ENCODE measurements at regions not wholly inside any gene's neighbourhood (a gene's known extent, or its start where the extent isn't known, plus 50 kb on each side); places are given as distances from the start of the nearest gene placed in this dataset.

GRCh38 chr15:98452238-98452637 is 196.1 kb upstream of the IGF1R start:
- dilution Hi-C loops (cut with MboI; ENCODE audit: extremely low pct_ligation_motif_present, low sequenced_read_pairs) (no loop called here), intact Hi-C loops (cut with micrococcal nuclease) (no loop called here)
- FAIRE-seq (no peak), DNase-seq (ENCODE audit: low read depth, low spot score) (no peak)
- no peak overlapping the region for H3K4me2 ChIP-seq (ENCODE audit: insufficient read depth, low read length)
- no peak overlapping the region for H3K27ac ChIP-seq (ENCODE audit: insufficient read depth, low read depth, low read length)
- no peaks in the 10 kb centered on the region for H3K4me1 ChIP-seq (ENCODE audit: control insufficient read depth, extremely low read depth, insufficient read depth, low read length)
- H3K4me3 ChIP-seq (replicated peaks in 1 of 3; ENCODE audit: insufficient read depth in 1 of 3, low read depth in 1 of 3, low read length in 3 of 3): no peak overlapping the region
- CTCF ChIA-PET: no interaction called here
- POLR2A ChIA-PET: no interaction called here
- no TSS peak for BruUV-seq (replicated peaks)
- no peaks in the 10 kb centered on the region for H3K27me3 ChIP-seq (ENCODE audit: control insufficient read depth in 2 of 2, insufficient read depth in 2 of 2, low read length in 2 of 2)
- TF ChIP-seq POLR2A (IDR thresholded peaks at IDR 0.05; ENCODE audit: low read depth, low read length): no peak
- TF ChIP-seq FOS (IDR thresholded peaks at IDR 0.05; ENCODE audit: borderline replicate concordance, insufficient read depth, low read length): no peak
- no peak for TF ChIP-seq POLR2AphosphoS5 (IDR thresholded peaks at IDR 0.05; ENCODE audit: insufficient read depth, low read depth, low read length)
- no peak for TF ChIP-seq GATA2 (IDR thresholded peaks at IDR 0.05; ENCODE audit: insufficient read depth, insufficient read length, low read depth, low read length)
- TF ChIP-seq MYC (IDR thresholded peaks at IDR 0.05; ENCODE audit: low read depth, low read length): no peak
- no peak for TF ChIP-seq EZH2 (IDR thresholded peaks at IDR 0.05; ENCODE audit: borderline replicate concordance, low read depth, low read length, severe bottlenecking)
- no peak for TF ChIP-seq MAX (IDR thresholded peaks at IDR 0.05; ENCODE audit: insufficient read depth, insufficient read length)
- TF ChIP-seq JUN (IDR thresholded peaks at IDR 0.05; ENCODE audit: borderline replicate concordance, insufficient read depth, insufficient read length, low read depth): no peak
- H3K36me3 ChIP-seq (ENCODE audit: control insufficient read depth in 2 of 2, extremely low read depth in 1 of 2, insufficient read depth in 2 of 2, low read length in 2 of 2): no peaks in the 10 kb centered on the region
- H3K9me3 ChIP-seq (replicated peaks; ENCODE audit: control insufficient read depth, insufficient read depth, low read length): no peaks in the 10 kb centered on the region
- no peak overlapping the region for H2AFZ ChIP-seq (ENCODE audit: low read depth, low read length)
- no peaks in the 10 kb centered on the region for H3K9me1 ChIP-seq (replicated peaks; ENCODE audit: control insufficient read depth, extremely low read depth, insufficient read depth, low read length)
- no peaks in the 10 kb centered on the region for H4K20me1 ChIP-seq (replicated peaks; ENCODE audit: control insufficient read depth, extremely low read depth, insufficient read depth, low read length)
- H3K79me2 ChIP-seq (ENCODE audit: control insufficient read depth, insufficient read depth, low read length): no peaks in the 10 kb centered on the region
- no peak overlapping the region for H3K9ac ChIP-seq (replicated peaks; ENCODE audit: extremely low read depth, insufficient read depth, low read length)

DNA sequence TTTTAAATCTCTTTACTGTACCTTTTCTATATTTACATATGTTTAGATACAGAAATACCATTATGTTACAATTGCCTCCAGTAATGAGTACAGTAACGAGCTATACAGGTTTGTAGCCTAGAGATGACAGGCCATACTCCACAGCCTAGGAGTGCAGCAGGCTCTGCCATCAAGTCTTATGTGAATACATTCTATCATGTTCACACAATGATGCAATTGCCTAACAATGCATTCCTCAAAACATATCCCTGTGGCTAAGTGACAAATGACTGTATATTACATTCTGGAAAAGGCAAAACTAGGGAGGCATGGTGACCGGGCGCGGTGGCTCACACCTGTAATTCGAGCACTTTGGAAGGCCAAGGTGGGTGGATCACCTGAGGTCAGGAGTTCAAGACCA is 192.4 kb upstream of the IGF1R start:
- Histone ChIP-seq H3K9me3 (replicated peaks; ENCODE audit: control insufficient read depth, insufficient read depth, low read length) (no peaks in the 10 kb centered on the region), H3K4me2 (ENCODE audit: insufficient read depth, low read length) (no peak overlapping the region), H3K36me3 (ENCODE audit: control insufficient read depth in 2 of 2, extremely low read depth in 1 of 2, insufficient read depth in 2 of 2, low read length in 2 of 2) (no peaks in the 10 kb centered on the region), H3K4me3 (replicated peaks in 1 of 3; ENCODE audit: insufficient read depth in 1 of 3, low read depth in 1 of 3, low read length in 3 of 3) (no peak overlapping the region), H3K9me1 (replicated peaks; ENCODE audit: control insufficient read depth, extremely low read depth, insufficient read depth, low read length) (no peaks in the 10 kb centered on the region), H4K20me1 (replicated peaks; ENCODE audit: control insufficient read depth, extremely low read depth, insufficient read depth, low read length) (no peaks in the 10 kb centered on the region), H3K9ac (replicated peaks; ENCODE audit: extremely low read depth, insufficient read depth, low read length) (no peak overlapping the region), H2AFZ (ENCODE audit: low read depth, low read length) (no peak overlapping the region), H3K27me3 (ENCODE audit: control insufficient read depth in 2 of 2, insufficient read depth in 2 of 2, low read length in 2 of 2) (no peaks in the 10 kb centered on the region), H3K4me1 (ENCODE audit: control insufficient read depth, extremely low read depth, insufficient read depth, low read length) (no peaks in the 10 kb centered on the region), H3K79me2 (ENCODE audit: control insufficient read depth, insufficient read depth, low read length) (no peaks in the 10 kb centered on the region), H3K27ac (ENCODE audit: insufficient read depth, low read depth, low read length) (no peak overlapping the region)
- ChIA-PET CTCF (interaction anchor here (1.3 to 1.4 kb wide), 2 partner anchors 144 to 620 kb away, joined by 3 to 4 read pairs; no protein-coding TSS in a partner anchor), POLR2A (no interaction called here)
- DNase-seq (ENCODE audit: low read depth, low spot score) (no peak), FAIRE-seq (no peak)
- intact Hi-C loops (cut with micrococcal nuclease) (no loop called here), dilution Hi-C loops (cut with MboI; ENCODE audit: extremely low pct_ligation_motif_present, low sequenced_read_pairs) (no loop called here)
- BruUV-seq (replicated peaks): no TSS peak
- TF ChIP-seq POLR2AphosphoS5 (IDR thresholded peaks at IDR 0.05; ENCODE audit: insufficient read depth, low read depth, low read length) (no peak), GATA2 (IDR thresholded peaks at IDR 0.05; ENCODE audit: insufficient read depth, insufficient read length, low read depth, low read length) (no peak), POLR2A (IDR thresholded peaks at IDR 0.05; ENCODE audit: low read depth, low read length) (no peak)
